ENCODE measurements at regions not wholly inside any gene's neighbourhood (a gene's known extent, or its start where the extent isn't known, plus 50 kb on each side); places are given as distances from the start of the nearest gene placed in this dataset.

DNA sequence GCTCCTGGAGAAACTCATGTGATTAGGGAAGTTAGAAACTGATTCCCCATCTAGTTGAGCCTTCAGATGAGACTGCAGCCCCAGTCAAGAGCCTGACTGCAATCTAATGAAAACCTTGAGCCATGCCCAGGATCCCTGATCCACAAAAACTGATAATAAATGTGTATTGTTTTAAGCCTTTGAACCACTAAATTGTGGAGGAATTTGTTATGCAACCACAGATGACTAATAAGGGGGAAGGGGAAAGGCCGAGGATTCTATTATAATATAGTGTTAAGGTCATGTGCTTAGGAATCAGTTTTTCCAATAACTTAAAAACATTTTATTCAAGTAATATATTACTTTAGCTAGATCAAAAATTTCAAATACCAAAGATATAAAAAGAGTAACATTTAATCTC lies 52.8 kb upstream of the USP25 start:
- Histone ChIP-seq H3K79me2 (ENCODE audit: insufficient read depth, low read depth) (no peaks in the 10 kb centered on the region), H3K9ac (no peak overlapping the region), H3K4me2 (no peak overlapping the region), H3K27ac (no peak overlapping the region), H3K36me3 (ENCODE audit: insufficient read depth) (no peaks in the 10 kb centered on the region), H3K4me1 (ENCODE audit: low read depth, poor library complexity, severe bottlenecking) (no peaks in the 10 kb centered on the region), H4K20me1 (ENCODE audit: insufficient read depth) (no peaks in the 10 kb centered on the region), H3K27me3 (ENCODE audit: insufficient read depth, low read depth) (no peaks in the 10 kb centered on the region), H2AFZ (ENCODE audit: low read depth) (no peak overlapping the region), H3K4me3 (IDR thresholded peaks at IDR 0.05; ENCODE audit: insufficient read depth, low read depth, low read length) (no peak overlapping the region)
- TF ChIP-seq, protein P1, sequence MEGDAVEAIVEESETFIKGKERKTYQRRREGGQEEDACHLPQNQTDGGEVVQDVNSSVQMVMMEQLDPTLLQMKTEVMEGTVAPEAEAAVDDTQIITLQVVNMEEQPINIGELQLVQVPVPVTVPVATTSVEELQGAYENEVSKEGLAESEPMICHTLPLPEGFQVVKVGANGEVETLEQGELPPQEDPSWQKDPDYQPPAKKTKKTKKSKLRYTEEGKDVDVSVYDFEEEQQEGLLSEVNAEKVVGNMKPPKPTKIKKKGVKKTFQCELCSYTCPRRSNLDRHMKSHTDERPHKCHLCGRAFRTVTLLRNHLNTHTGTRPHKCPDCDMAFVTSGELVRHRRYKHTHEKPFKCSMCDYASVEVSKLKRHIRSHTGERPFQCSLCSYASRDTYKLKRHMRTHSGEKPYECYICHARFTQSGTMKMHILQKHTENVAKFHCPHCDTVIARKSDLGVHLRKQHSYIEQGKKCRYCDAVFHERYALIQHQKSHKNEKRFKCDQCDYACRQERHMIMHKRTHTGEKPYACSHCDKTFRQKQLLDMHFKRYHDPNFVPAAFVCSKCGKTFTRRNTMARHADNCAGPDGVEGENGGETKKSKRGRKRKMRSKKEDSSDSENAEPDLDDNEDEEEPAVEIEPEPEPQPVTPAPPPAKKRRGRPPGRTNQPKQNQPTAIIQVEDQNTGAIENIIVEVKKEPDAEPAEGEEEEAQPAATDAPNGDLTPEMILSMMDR (conservative IDR thresholded peaks at IDR 0.05; ENCODE audit: low read depth, low read length) = no peak

DNA sequence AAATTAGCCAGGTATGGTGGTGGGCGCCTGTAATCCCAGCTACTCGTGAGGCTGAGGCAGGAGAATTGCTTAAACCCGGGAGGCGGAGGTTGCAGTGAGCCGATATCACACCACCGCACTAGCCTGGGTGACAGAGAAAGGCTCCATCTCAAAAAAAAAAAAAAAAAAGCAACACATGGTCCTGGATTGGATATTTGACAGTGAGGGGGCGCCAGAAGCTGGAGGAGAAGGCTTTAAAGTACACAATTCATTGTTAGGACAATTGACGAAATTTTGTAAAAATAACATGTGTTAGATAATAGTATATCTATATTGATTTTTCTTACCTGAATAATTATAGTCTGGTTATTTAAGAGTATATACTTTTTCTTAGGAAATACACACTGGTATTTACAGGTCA lies 50.2 kb upstream of the USP25 start:
- Histone ChIP-seq H3K79me2 (ENCODE audit: insufficient read depth, low read depth) (no peaks in the 10 kb centered on the region), H3K27ac (no peak overlapping the region), H3K4me2 (no peak overlapping the region), H3K36me3 (ENCODE audit: insufficient read depth) (no peaks in the 10 kb centered on the region), H4K20me1 (ENCODE audit: insufficient read depth) (no peaks in the 10 kb centered on the region), H3K4me1 (ENCODE audit: low read depth, poor library complexity, severe bottlenecking) (no peaks in the 10 kb centered on the region), H3K27me3 (ENCODE audit: insufficient read depth, low read depth) (no peaks in the 10 kb centered on the region), H3K9ac (no peak overlapping the region), H3K4me3 (IDR thresholded peaks at IDR 0.05; ENCODE audit: insufficient read depth, low read depth, low read length) (no peak overlapping the region), H2AFZ (ENCODE audit: low read depth) (no peak overlapping the region)
- TF ChIP-seq, protein P1 (conservative IDR thresholded peaks at IDR 0.05; ENCODE audit: low read depth, low read length) = no peak

Measured in KMS-11 (cell line).